SK-N-SH (cell line): ENCODE measurements at regions not wholly inside any gene's neighbourhood (a gene's known extent, or its start where the extent isn't known, plus 50 kb on each side); places are given as distances from the start of the nearest gene placed in this dataset.

Source experiments
- CTCF ChIA-PET: fragments of 300-600, 350-600 bp; formaldehyde crosslinking; extraction: SDS; loops from one replicate; lab custom pipeline; 2021; lab: Yijun Ruan, JAX
- POLR2A ChIA-PET: fragments of 350-600 bp; sonication (Branson Sonifier 250); formaldehyde crosslinking; extraction: SDS; loops from one replicate; lab custom pipeline; 2020; ENCODE audit warnings: antibody characterized with exemption, inconsistent platforms; lab: Yijun Ruan, JAX
- DNase-seq: peaks from one replicate; pipeline ENCODE4 v3.0.0; 2012
- H2AFZ ChIP-seq: fragments of 200-600 bp; sonication (generic); 2 replicates; pipeline ENCODE4 v1.8.1; 2016; ENCODE audit warnings: antibody characterized with exemption, mild to moderate bottlenecking, low read depth
- H3F3A ChIP-seq: fragments of 200-600 bp; sonication (generic); replicated peaks from 2 replicates; pipeline ENCODE3; 2016; ENCODE audit warnings: antibody characterized with exemption, mild to moderate bottlenecking; ENCODE audit not compliant: insufficient read depth
- H3K27ac ChIP-seq, 2 experiments: fragments of 200-500 bp in 1 of 2; fragments of 200-600 bp in 1 of 2; sonication (Bioruptor generic) in 1 of 2; sonication (generic), shearing (Covaris generic) in 1 of 2; 2 replicates each; pipeline versions ENCODE4 v1.5.1 to v1.6.1; 2014 to 2016; ENCODE audit warnings: low read depth in 2 of 2, inconsistent platforms in 1 of 2, low read length in 1 of 2, mild to moderate bottlenecking in 1 of 2, mixed read lengths in 1 of 2
- H3K27me3 ChIP-seq: fragments of 200-600 bp; sonication (generic), shearing (Covaris generic); 2 replicates; pipeline ENCODE4 v1.6.1; 2016; ENCODE audit warnings: mixed run types; ENCODE audit not compliant: insufficient read depth
- H3K36me3 ChIP-seq, 2 experiments: fragments of 200-500 bp in 1 of 2; fragments of 200-600 bp in 1 of 2; sonication (Bioruptor generic) in 1 of 2; sonication (generic) in 1 of 2; replicated peaks in 1 of 2; 2 replicates each; pipeline versions ENCODE3 to v1.5.1; 2014 to 2016; ENCODE audit warnings: low read length in 1 of 2, mild to moderate bottlenecking in 1 of 2; ENCODE audit not compliant: insufficient read depth in 2 of 2, control insufficient read depth in 1 of 2
- H3K4me1 ChIP-seq, 2 experiments: fragments of 200-500 bp in 1 of 2; fragments of 200-600 bp in 1 of 2; sonication (Bioruptor generic) in 1 of 2; sonication (generic), shearing (Covaris generic) in 1 of 2; 2 replicates each; pipeline versions ENCODE4 v1.5.1 to v1.6.1; 2014 to 2016; ENCODE audit warnings: low read depth in 1 of 2, low read length in 1 of 2, mixed run types in 1 of 2; ENCODE audit not compliant: insufficient read depth in 2 of 2, control insufficient read depth in 1 of 2
- H3K4me2 ChIP-seq: fragments of 200-600 bp; sonication (generic), shearing (Covaris generic); 2 replicates; pipeline ENCODE4 v1.6.1; 2017; ENCODE audit warnings: mixed run types
- H3K4me3 ChIP-seq, 2 experiments: fragments of 200-500 bp in 1 of 2; fragments of 200-600 bp in 1 of 2; sonication (Bioruptor generic) in 1 of 2; sonication (generic), shearing (Covaris generic) in 1 of 2; 2 replicates each; pipeline versions ENCODE4 v1.5.1 to v1.8.1; 2014 to 2016; ENCODE audit warnings: low read depth in 2 of 2, inconsistent platforms in 1 of 2, low read length in 1 of 2, mild to moderate bottlenecking in 1 of 2, mixed read lengths in 1 of 2, moderate library complexity in 1 of 2
- H3K79me2 ChIP-seq: fragments of 200-600 bp; sonication (generic); 2 replicates; pipeline ENCODE4 v1.8.1; 2017; ENCODE audit warnings: mild to moderate bottlenecking; ENCODE audit not compliant: insufficient read depth
- H3K9ac ChIP-seq: fragments of 200-600 bp; sonication (generic); 2 replicates; pipeline ENCODE4 v1.6.1; 2017; ENCODE audit warnings: mixed run types
- H3K9me2 ChIP-seq: fragments of 200-600 bp; sonication (generic); 2 replicates; pipeline ENCODE4 v1.6.1; 2017; ENCODE audit warnings: mixed run types
- H3K9me3 ChIP-seq: fragments of 200-600 bp; sonication (generic); 2 replicates; pipeline ENCODE4 v1.6.1; 2017; ENCODE audit warnings: mixed run types, mild to moderate bottlenecking, moderate library complexity
- H4K20me1 ChIP-seq: fragments of 200-600 bp; sonication (generic); 2 replicates; pipeline ENCODE4 v1.6.1; 2017; ENCODE audit warnings: mild to moderate bottlenecking, mixed run types; ENCODE audit not compliant: insufficient read depth
- ELF1 ChIP-seq: IDR thresholded peaks from 2 replicates; pipeline ENCODE4 v1.4.0; 2012
- EZH2phosphoT487 ChIP-seq: fragments of 200-600 bp; sonication (generic); IDR thresholded peaks from 2 replicates; pipeline ENCODE4 v1.6.1; 2017; ENCODE audit warnings: low read depth, mixed run types, mild to moderate bottlenecking, antibody characterized with exemption, moderate library complexity, borderline replicate concordance
- GABPA ChIP-seq: IDR thresholded peaks from 2 replicates; pipeline ENCODE4 v1.4.0; 2012; ENCODE audit warnings: low read depth, mild to moderate bottlenecking
- JUND ChIP-seq: IDR thresholded peaks from 2 replicates; pipeline ENCODE4 v1.4.0; 2012
- MEF2A ChIP-seq: IDR thresholded peaks from 2 replicates; pipeline ENCODE4 v1.4.0; 2012; ENCODE audit warnings: low read depth, borderline replicate concordance
- MXI1 ChIP-seq: IDR thresholded peaks from 2 replicates; pipeline ENCODE4 v1.6.1; 2012; ENCODE audit warnings: mild to moderate bottlenecking, low read depth, low read length, improper control_type of control experiment
- POLR2AphosphoS5 ChIP-seq: IDR thresholded peaks from 2 replicates; pipeline ENCODE4 v1.6.1; 2012; ENCODE audit warnings: low read depth, low read length
- RCOR1 ChIP-seq: fragments of 150-350 bp; IDR thresholded peaks from 2 replicates; pipeline ENCODE4 v1.6.1; 2017; ENCODE audit warnings: antibody characterized with exemption, low read length
- RFX5 ChIP-seq: IDR thresholded peaks from 2 replicates; pipeline ENCODE4 v1.6.1; 2012; ENCODE audit warnings: mild to moderate bottlenecking, improper control_type of control experiment, low read length
- TCF12 ChIP-seq: IDR thresholded peaks from 2 replicates; pipeline ENCODE4 v1.4.0; 2012
- YY1 ChIP-seq: IDR thresholded peaks from 2 replicates; pipeline ENCODE4 v1.4.0; 2012; ENCODE audit warnings: low read depth, mild to moderate bottlenecking
- WGBS: methylation state at CpG from one replicate; pipeline ENCODE4 v1.1.6; 2017; ENCODE audit warnings: low lambda C conversion rate; 5-methylcytosine and 5-hydroxymethylcytosine counted together
- TF ChIP-seq, protein P1 (sequence below): IDR thresholded peaks from 2 replicates; pipeline ENCODE4 v1.4.0; 2012; ENCODE audit warnings: low read depth, borderline replicate concordance
- TF ChIP-seq, protein P2 (sequence below): fragments of 150-350 bp; IDR thresholded peaks from 2 replicates; pipeline ENCODE4 v1.6.1; 2016; ENCODE audit warnings: mild to moderate bottlenecking, low read depth, low read length
- TF ChIP-seq, protein P3 (sequence below): fragments of 150-350 bp; IDR thresholded peaks from 2 replicates; pipeline ENCODE4 v1.6.1; 2017; ENCODE audit warnings: antibody characterized with exemption, low read length, low read depth, borderline replicate concordance
- TF ChIP-seq, protein P4 (sequence below): fragments of 200-600 bp; sonication (generic); IDR thresholded peaks from 2 replicates; pipeline ENCODE4 v1.6.1; 2017; ENCODE audit warnings: antibody characterized with exemption, mild to moderate bottlenecking, moderate library complexity

DNA sequence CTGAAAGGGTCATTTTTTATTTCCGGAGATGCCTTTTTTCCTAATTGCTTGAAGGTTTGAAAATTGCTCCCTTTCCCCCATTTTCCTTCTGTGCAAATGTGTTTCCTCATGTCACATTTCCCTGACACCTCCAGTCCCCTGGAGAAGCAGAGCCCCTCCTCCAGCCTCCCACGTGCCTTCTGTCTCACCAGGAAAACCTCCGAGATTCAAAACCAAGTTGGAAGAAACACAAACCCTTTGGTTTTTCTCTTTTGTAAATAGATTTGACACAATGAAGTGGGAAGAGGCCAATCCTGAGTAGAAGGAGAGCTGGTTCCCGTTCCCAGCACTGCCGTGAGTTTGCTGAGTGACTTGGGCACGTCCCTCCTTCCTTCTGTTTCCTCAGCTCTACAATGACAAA lies 125.4 kb upstream of the MYCN start:
- Histone ChIP-seq H3K27me3 (no peaks in the 10 kb centered on the region), H3K27ac (no peak overlapping the region; a peak in 1 of 4 replicates), H3K36me3 (no peaks in the 10 kb centered on the region), H3K79me2 (no peaks in the 10 kb centered on the region), H3K4me3 (no peak overlapping the region), H4K20me1 (no peaks in the 10 kb centered on the region), H3F3A (no peaks in the 10 kb centered on the region), H3K9ac (no peak overlapping the region), H3K4me1 (peaks cover 0 to 27% of the 10 kb centered on the region in 2 experiments; a peak in 1 of 4 replicates), H2AFZ (no peak overlapping the region), H3K9me2 (no peaks in the 10 kb centered on the region), H3K4me2 (no peak overlapping the region), H3K9me3 (no peaks in the 10 kb centered on the region)
- TF ChIP-seq YY1 (no peak), TCF12 (no peak), MXI1 (no peak), MEF2A (no peak)
- TF ChIP-seq, protein P1, sequence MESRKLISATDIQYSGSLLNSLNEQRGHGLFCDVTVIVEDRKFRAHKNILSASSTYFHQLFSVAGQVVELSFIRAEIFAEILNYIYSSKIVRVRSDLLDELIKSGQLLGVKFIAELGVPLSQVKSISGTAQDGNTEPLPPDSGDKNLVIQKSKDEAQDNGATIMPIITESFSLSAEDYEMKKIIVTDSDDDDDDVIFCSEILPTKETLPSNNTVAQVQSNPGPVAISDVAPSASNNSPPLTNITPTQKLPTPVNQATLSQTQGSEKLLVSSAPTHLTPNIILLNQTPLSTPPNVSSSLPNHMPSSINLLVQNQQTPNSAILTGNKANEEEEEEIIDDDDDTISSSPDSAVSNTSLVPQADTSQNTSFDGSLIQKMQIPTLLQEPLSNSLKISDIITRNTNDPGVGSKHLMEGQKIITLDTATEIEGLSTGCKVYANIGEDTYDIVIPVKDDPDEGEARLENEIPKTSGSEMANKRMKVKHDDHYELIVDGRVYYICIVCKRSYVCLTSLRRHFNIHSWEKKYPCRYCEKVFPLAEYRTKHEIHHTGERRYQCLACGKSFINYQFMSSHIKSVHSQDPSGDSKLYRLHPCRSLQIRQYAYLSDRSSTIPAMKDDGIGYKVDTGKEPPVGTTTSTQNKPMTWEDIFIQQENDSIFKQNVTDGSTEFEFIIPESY, result no peak
- ChIA-PET POLR2A (no interaction called here), CTCF (interaction anchor here (3.5 kb wide), 1 partner anchor 11 kb away, joined by 12 read pairs; no protein-coding TSS in a partner anchor)
- 18% methylated on average over 6 of the region's 6 CpGs for WGBS
- no peak for DNase-seq

DNA sequence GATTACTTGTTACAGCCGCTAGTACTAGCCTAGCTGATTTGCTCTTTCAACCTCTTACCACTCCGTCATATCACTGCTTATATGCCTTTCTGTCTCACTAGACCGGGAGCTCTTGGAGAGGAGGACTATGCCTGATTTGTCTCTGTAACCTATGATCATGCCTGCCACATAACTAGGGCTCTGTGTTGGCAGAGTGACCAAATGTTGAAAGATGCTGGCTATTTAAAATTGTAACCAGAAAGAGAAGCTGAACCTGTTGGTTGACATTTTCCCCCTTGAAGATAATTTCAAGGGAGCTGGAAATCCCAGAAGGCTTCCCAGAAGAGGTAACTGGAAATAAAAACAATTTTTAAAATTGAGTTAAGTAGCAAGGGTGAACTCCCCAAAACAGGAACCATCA lies 124.1 kb upstream of the MYCN start:
- no peak overlapping the region for H3K27ac ChIP-seq
- H3K4me2 ChIP-seq, result no peak overlapping the region
- no peaks in the 10 kb centered on the region for H3F3A ChIP-seq
- no peak overlapping the region for H2AFZ ChIP-seq
- no peak for DNase-seq
- POLR2A ChIA-PET, result no interaction called here
- H3K79me2 ChIP-seq, result no peaks in the 10 kb centered on the region
- no peak overlapping the region for H3K4me3 ChIP-seq
- H4K20me1 ChIP-seq, result no peaks in the 10 kb centered on the region
- H3K27me3 ChIP-seq, result no peaks in the 10 kb centered on the region
- H3K36me3 ChIP-seq, result no peaks in the 10 kb centered on the region
- CTCF ChIA-PET, result interaction anchor here (1.3 to 3.5 kb wide), 2 partner anchors 10 to 21 kb away, joined by 3 to 12 read pairs; no protein-coding TSS in a partner anchor
- no peak overlapping the region for H3K9ac ChIP-seq
- no peaks in the 10 kb centered on the region for H3K9me2 ChIP-seq
- no peaks in the 10 kb centered on the region for H3K9me3 ChIP-seq
- TF ChIP-seq POLR2AphosphoS5, result no peak
- WGBS, result 26% methylated on average over 3 of the region's 3 CpGs
- H3K4me1 ChIP-seq, result peaks cover 0 to 21% of the 10 kb centered on the region in 2 experiments; a peak in 1 of 4 replicates

DNA sequence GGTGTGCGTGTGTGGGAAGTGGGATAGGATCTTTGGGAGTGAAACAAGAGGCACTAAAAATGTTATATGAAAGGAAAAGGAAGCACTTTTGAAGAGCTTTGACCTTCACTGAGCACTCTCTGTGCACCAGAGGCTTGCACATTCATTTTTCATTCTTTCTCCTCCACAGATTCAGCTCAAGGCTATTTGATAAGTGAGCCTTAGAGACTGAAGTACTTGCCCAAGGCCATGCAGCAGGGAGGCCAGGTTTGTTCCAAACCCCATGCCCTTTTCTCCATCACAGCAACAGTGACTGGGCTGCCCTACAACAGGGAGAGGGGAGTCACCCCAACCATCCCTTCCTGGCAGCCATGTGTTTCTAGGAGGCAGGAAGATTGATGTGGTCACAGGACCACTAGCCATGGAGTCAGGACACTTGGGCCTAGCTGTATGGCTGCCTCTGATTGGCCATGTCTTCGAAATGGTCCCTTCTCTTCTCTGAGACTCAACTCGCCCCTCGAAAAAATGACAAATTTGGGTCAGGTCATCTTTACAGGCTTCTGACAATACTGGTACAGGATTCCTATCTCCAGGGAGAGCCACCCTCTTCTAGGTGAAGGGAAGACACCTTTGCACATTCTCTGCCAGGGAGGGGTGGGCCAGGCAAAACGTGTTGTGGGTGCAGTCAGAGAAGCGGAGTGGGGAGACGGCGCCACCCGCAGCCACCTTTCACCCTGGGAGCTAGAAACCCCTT lies 123.5 kb upstream of the MYCN start:
- Histone ChIP-seq H3K9me2 (no peaks in the 10 kb centered on the region), H3K27me3 (no peaks in the 10 kb centered on the region), H3F3A (no peaks in the 10 kb centered on the region), H3K9ac (no peak overlapping the region), H3K9me3 (no peaks in the 10 kb centered on the region), H2AFZ (no peak overlapping the region), H3K4me3 (no peak overlapping the region), H3K4me2 (no peak overlapping the region), H3K79me2 (no peaks in the 10 kb centered on the region), H3K36me3 (no peaks in the 10 kb centered on the region), H3K4me1 (peaks cover 0 to 19% of the 10 kb centered on the region in 2 experiments; a peak in 1 of 4 replicates), H4K20me1 (no peaks in the 10 kb centered on the region), H3K27ac (no peak overlapping the region)
- no peak for DNase-seq
- ChIA-PET CTCF (interaction anchor here (1.3 to 3.5 kb wide), 3 partner anchors 9 to 123 kb away, joined by 3 to 12 read pairs (median 3); partner anchors contain the start of gene MYCN), POLR2A (no interaction called here)
- WGBS, result 47% methylated on average over 9 of the region's 9 CpGs
- TF ChIP-seq JUND, result no peak
- TF ChIP-seq EZH2phosphoT487, result no peak
- TF ChIP-seq, protein P2, sequence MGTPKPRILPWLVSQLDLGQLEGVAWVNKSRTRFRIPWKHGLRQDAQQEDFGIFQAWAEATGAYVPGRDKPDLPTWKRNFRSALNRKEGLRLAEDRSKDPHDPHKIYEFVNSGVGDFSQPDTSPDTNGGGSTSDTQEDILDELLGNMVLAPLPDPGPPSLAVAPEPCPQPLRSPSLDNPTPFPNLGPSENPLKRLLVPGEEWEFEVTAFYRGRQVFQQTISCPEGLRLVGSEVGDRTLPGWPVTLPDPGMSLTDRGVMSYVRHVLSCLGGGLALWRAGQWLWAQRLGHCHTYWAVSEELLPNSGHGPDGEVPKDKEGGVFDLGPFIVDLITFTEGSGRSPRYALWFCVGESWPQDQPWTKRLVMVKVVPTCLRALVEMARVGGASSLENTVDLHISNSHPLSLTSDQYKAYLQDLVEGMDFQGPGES, result no peak
- no peak for TF ChIP-seq YY1
- TF ChIP-seq, protein P3, sequence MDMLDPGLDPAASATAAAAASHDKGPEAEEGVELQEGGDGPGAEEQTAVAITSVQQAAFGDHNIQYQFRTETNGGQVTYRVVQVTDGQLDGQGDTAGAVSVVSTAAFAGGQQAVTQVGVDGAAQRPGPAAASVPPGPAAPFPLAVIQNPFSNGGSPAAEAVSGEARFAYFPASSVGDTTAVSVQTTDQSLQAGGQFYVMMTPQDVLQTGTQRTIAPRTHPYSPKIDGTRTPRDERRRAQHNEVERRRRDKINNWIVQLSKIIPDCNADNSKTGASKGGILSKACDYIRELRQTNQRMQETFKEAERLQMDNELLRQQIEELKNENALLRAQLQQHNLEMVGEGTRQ, result no peak
- TF ChIP-seq RFX5, result no peak
- TF ChIP-seq MEF2A, result no peak
- TF ChIP-seq MXI1, result no peak
- no peak for TF ChIP-seq RCOR1
- TF ChIP-seq, protein P4, sequence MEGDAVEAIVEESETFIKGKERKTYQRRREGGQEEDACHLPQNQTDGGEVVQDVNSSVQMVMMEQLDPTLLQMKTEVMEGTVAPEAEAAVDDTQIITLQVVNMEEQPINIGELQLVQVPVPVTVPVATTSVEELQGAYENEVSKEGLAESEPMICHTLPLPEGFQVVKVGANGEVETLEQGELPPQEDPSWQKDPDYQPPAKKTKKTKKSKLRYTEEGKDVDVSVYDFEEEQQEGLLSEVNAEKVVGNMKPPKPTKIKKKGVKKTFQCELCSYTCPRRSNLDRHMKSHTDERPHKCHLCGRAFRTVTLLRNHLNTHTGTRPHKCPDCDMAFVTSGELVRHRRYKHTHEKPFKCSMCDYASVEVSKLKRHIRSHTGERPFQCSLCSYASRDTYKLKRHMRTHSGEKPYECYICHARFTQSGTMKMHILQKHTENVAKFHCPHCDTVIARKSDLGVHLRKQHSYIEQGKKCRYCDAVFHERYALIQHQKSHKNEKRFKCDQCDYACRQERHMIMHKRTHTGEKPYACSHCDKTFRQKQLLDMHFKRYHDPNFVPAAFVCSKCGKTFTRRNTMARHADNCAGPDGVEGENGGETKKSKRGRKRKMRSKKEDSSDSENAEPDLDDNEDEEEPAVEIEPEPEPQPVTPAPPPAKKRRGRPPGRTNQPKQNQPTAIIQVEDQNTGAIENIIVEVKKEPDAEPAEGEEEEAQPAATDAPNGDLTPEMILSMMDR, result no peak
- no peak for TF ChIP-seq GABPA
- no peak for TF ChIP-seq ELF1
